SKM-1 (cell line): ENCODE measurements at regions not wholly inside any gene's neighbourhood (a gene's known extent, or its start where the extent isn't known, plus 50 kb on each side); places are given as distances from the start of the nearest gene placed in this dataset.
"Not testable (repeated sequence)": the region's sequence is repeated elsewhere in the genome, so short reads cannot be mapped to it uniquely, and the experiment has no call there.

ENCODE experiments used
- DNase-seq: peaks from one replicate; lab custom pipeline; 2025; ENCODE audit not compliant: unreplicated experiment; lab: John Stamatoyannopoulos, UW

GRCh38 chr20:52011093-52011492 is 180.5 kb downstream of the ZFP64 start:
- no peak for DNase-seq

GRCh38 chr20:52010541-52010940 is 181.0 kb downstream of the ZFP64 start:
- no peak for DNase-seq

- no peak for DNase-seq
These were observed 182.7 kb downstream of the ZFP64 start for GRCh38 chr20:52008874-52009273.

GRCh38 chr20:52004715-52005114 is 186.9 kb downstream of the ZFP64 start:
- DNase-seq = peak; percentile 63

- DNase-seq = no peak
These were observed 187.6 kb downstream of the ZFP64 start for GRCh38 chr20:52004018-52004417.

- no peak for DNase-seq
These were observed 188.2 kb downstream of the ZFP64 start for GRCh38 chr20:52003415-52003814.

GRCh38 chr20:52001999-52002666 is 189.4 kb downstream of the ZFP64 start:
- DNase-seq = no peak

- not testable (repeated sequence) for DNase-seq
These were observed 194.2 kb downstream of the ZFP64 start for GRCh38 chr20:51997281-51997936.

GRCh38 chr20:51995551-51995951 is 193.2 kb upstream of the SALL4 start:
- no peak for DNase-seq

- no peak for DNase-seq
These were observed 192.6 kb upstream of the SALL4 start for GRCh38 chr20:51994751-51995417.

- no peak for DNase-seq
These were observed 185.5 kb upstream of the SALL4 start for GRCh38 chr20:51987812-51988211.

GRCh38 chr20:51985013-51985415 is 182.7 kb upstream of the SALL4 start:
- DNase-seq = no peak

GRCh38 chr20:51980277-51980676 is 178.0 kb upstream of the SALL4 start:
- DNase-seq = no peak

- DNase-seq = no peak
These were observed 176.9 kb upstream of the SALL4 start for GRCh38 chr20:51979226-51979625.

GRCh38 chr20:51978070-51978501 is 175.8 kb upstream of the SALL4 start:
- no peak for DNase-seq

GRCh38 chr20:51972056-51972455 is 169.7 kb upstream of the SALL4 start:
- no peak for DNase-seq

- no peak for DNase-seq
These were observed 168.5 kb upstream of the SALL4 start for GRCh38 chr20:51970858-51971257.

- no peak for DNase-seq
These were observed 166.9 kb upstream of the SALL4 start for GRCh38 chr20:51969191-51969590.

GRCh38 chr20:51968151-51968550 is 165.8 kb upstream of the SALL4 start:
- no peak for DNase-seq

- DNase-seq = peak; percentile 71
These were observed 164.1 kb upstream of the SALL4 start for GRCh38 chr20:51966296-51966971.

GRCh38 chr20:51961964-51962761 is 159.8 kb upstream of the SALL4 start:
- no peak for DNase-seq
